ENCODE measurements at regions not wholly inside any gene's neighbourhood (a gene's known extent, or its start where the extent isn't known, plus 50 kb on each side); places are given as distances from the start of the nearest gene placed in this dataset.
A peak's percentile ranks its signal among the peaks of the same experiment; 100 is the strongest.

GRCh38 chr1:105872817-105873216 is 1183.7 kb upstream of the PRMT6 start:
- TF ChIP-seq CTCF (IDR thresholded peaks at IDR 0.05), result no peak
- H3K36me3 Mint-ChIP-seq (ENCODE audit: low read depth), result no peaks in the 10 kb centered on the region

DNA sequence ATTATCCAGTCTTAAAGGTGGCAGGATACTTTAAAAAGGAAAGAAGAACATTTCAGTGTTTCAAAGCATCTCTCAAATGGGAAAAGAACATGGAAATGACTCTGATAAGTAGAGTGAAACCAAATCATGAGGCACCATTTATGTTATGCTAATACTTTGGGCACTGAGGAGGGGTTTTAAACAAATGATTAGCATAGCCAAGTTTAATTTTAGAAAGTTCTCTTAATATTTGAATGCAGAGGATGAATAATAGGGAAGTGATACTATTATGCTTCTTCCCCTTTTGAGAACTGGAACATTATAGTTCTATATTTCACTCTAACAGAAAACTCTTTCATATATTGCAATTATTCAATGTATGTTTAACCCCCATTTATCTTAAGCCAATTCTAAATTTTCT is 1181.9 kb upstream of the PRMT6 start:
- Mint-ChIP-seq H3K36me3 (ENCODE audit: low read depth) (no peaks in the 10 kb centered on the region), H3K27me3 (no peaks in the 10 kb centered on the region), H3K27ac (peak overlapping the region; percentile 88), H3K4me1 (peaks cover 36% of the 10 kb centered on the region), H3K4me3 (peak overlapping the region; percentile 58), H3K9me3 (peaks cover 9% of the 10 kb centered on the region)
- no peak for TF ChIP-seq CTCF (IDR thresholded peaks at IDR 0.05)
- ChIA-PET CTCF (no interaction called here), POLR2A (no interaction called here)
- intact Hi-C loops (cut with micrococcal nuclease), result loop anchor here (2.0 to 10.0 kb wide), 3 partner anchors 1114 to 1268 kb away; partner anchors contain the start of genes NTNG1 and PRMT6
- DNase-seq, result no peak
- ATAC-seq (ENCODE audit: low read depth), result peak; percentile 87

More at GRCh38 chr1:105872817-105873216, 1183.7 kb upstream of the PRMT6 start:
- DNase-seq (no peak), ATAC-seq (ENCODE audit: low read depth) (no peak)
- CTCF ChIA-PET, result no interaction called here
- Mint-ChIP-seq H3K4me1 (peaks cover 36% of the 10 kb centered on the region), H3K27me3 (no peaks in the 10 kb centered on the region), H3K9me3 (peaks cover 4% of the 10 kb centered on the region), H3K4me3 (no peak overlapping the region), H3K27ac (no peak overlapping the region)
- POLR2A ChIA-PET, result no interaction called here
- intact Hi-C loops (cut with micrococcal nuclease), result loop anchor here (5.0 to 10.0 kb wide), 2 partner anchors 1182 to 1269 kb away; partner anchors contain the start of genes NTNG1 and PRMT6

DNA sequence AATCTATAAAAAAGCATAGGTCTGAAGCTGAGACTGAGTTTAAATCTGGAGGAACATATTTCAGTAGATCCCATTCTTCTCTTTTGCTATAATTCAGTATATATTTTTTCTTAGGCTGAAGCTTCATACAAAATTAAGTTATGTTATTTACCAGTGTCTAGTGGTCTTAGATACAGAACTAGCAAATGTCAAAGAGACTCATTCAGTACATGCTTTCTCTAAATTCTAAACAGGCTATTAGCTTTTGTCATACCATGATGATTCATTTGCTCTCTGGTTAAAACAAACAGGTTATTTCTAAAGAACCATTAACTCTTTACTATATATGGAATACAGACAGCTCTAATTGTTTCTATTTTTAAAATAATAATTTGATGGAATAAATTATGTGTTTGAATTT is 1170.2 kb upstream of the PRMT6 start:
- no peaks in the 10 kb centered on the region for H3K27me3 Mint-ChIP-seq
- CTCF ChIA-PET, result no interaction called here
- DNase-seq (no peak), ATAC-seq (ENCODE audit: low read depth) (no peak)
- peaks cover 4% of the 10 kb centered on the region for H3K9me3 Mint-ChIP-seq
- no peak overlapping the region for H3K4me3 Mint-ChIP-seq
- peaks cover under 1% of the 10 kb centered on the region for H3K36me3 Mint-ChIP-seq (ENCODE audit: low read depth)
- H3K27ac Mint-ChIP-seq, result no peak overlapping the region
- TF ChIP-seq CTCF (IDR thresholded peaks at IDR 0.05), result no peak
- H3K4me1 Mint-ChIP-seq, result no peaks in the 10 kb centered on the region
- intact Hi-C loops (cut with micrococcal nuclease), result no loop called here
- POLR2A ChIA-PET, result no interaction called here

GRCh38 chr1:105891308-105891707 is 1165.2 kb upstream of the PRMT6 start:
- ATAC-seq (ENCODE audit: low read depth), result no peak
- CTCF ChIA-PET, result no interaction called here

DNA sequence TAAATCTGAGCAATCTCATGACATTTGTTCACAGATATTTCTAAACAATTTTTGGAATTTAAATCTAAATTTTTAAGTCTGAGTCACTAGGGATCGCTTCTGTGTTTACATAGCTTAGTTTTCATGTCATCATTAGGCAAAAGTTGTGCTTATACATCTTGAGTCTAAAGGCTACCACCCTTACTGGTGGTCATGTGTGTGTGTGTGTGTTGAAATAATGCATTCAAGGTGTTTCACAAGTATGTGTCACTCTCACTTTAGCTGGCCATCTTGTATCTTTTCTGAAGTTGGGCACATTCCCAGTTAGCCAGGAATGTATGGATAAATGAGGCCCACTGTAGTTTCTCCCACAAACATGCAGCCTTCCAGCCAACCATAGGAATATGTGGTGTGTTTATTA is 1162.5 kb upstream of the PRMT6 start:
- ChIA-PET POLR2A (no interaction called here), CTCF (no interaction called here)
- TF ChIP-seq CTCF (IDR thresholded peaks at IDR 0.05), result no peak
- Mint-ChIP-seq H3K36me3 (ENCODE audit: low read depth) (no peaks in the 10 kb centered on the region), H3K9me3 (peaks cover 8% of the 10 kb centered on the region), H3K27me3 (no peaks in the 10 kb centered on the region), H3K27ac (no peak overlapping the region), H3K4me1 (no peaks in the 10 kb centered on the region), H3K4me3 (no peak overlapping the region)
- DNase-seq (no peak), ATAC-seq (ENCODE audit: low read depth) (no peak)
- intact Hi-C loops (cut with micrococcal nuclease), result no loop called here

More at GRCh38 chr1:105891308-105891707, 1165.2 kb upstream of the PRMT6 start:
- no peak for DNase-seq
- Mint-ChIP-seq H3K36me3 (ENCODE audit: low read depth) (no peaks in the 10 kb centered on the region), H3K27me3 (no peaks in the 10 kb centered on the region), H3K4me3 (no peak overlapping the region), H3K4me1 (no peaks in the 10 kb centered on the region), H3K27ac (no peak overlapping the region), H3K9me3 (no peaks in the 10 kb centered on the region)
- intact Hi-C loops (cut with micrococcal nuclease), result no loop called here
- TF ChIP-seq CTCF (IDR thresholded peaks at IDR 0.05), result no peak
- POLR2A ChIA-PET, result no interaction called here

Data from activated B cell treated with CpG ODN at 0.5 μM for 24 hours (primary cell).